ENCODE measurements at regions not wholly inside any gene's neighbourhood (a gene's known extent, or its start where the extent isn't known, plus 50 kb on each side); places are given as distances from the start of the nearest gene placed in this dataset.
A peak's percentile ranks its signal among the peaks of the same experiment; 100 is the strongest.

GRCh38 chr2:111701798-111702118, 182.2 kb downstream of the ANAPC1 start:
- Mint-ChIP-seq H3K4me1 (ENCODE audit: low read depth) (peaks cover 71% of the 10 kb centered on the region), H3K27me3 (ENCODE audit: low read depth) (peaks cover 15% of the 10 kb centered on the region), H3K36me3 (ENCODE audit: insufficient read depth in 2 of 2) (no peaks in the 10 kb centered on the region), H3K4me3 (no peak overlapping the region), H3K27ac (no peak overlapping the region), H3K9me3 (no peaks in the 10 kb centered on the region)
- ATAC-seq (replicated peaks in 1 of 2) (no peak), DNase-seq (no peak)

GRCh38 chr2:111702119-111702803, 181.7 kb downstream of the ANAPC1 start:
- Mint-ChIP-seq H3K27ac (no peak overlapping the region), H3K4me1 (ENCODE audit: low read depth) (peaks cover 75% of the 10 kb centered on the region), H3K9me3 (no peaks in the 10 kb centered on the region), H3K27me3 (ENCODE audit: low read depth) (peaks cover 15% of the 10 kb centered on the region), H3K36me3 (ENCODE audit: insufficient read depth in 2 of 2) (no peaks in the 10 kb centered on the region), H3K4me3 (peak overlapping the region; percentile 11 to 24)
- no peak for ATAC-seq (replicated peaks in 1 of 2)
- DNase-seq = peak; percentile 49 to 66

DNA sequence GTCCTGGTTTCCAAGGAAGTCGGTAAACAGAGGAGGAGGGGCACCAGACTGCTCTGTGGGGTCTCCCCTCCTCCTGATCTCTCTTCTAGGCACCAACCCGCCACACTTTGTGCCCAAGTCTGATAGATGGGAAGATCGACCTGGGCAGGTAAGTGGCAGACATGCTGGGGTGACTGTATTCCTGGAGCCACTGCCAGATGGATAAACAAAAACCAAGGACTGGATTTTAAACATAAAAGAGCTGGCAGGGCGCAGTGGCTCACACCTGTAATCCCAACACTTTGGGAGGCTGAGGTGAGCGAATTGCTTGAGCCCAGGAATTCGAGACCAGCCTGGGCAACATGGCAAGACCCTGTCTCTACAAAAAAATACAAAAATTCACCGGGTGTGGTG, 181.2 kb downstream of the ANAPC1 start:
- ATAC-seq (replicated peaks in 1 of 2) (no peak), DNase-seq (no peak)
- no peaks in the 10 kb centered on the region for H3K36me3 Mint-ChIP-seq (ENCODE audit: insufficient read depth in 2 of 2)
- no peaks in the 10 kb centered on the region for H3K9me3 Mint-ChIP-seq
- H3K27ac Mint-ChIP-seq = no peak overlapping the region
- peaks cover 81% of the 10 kb centered on the region for H3K4me1 Mint-ChIP-seq (ENCODE audit: low read depth)
- H3K27me3 Mint-ChIP-seq (ENCODE audit: low read depth) = peaks cover 15% of the 10 kb centered on the region
- H3K4me3 Mint-ChIP-seq = peak overlapping the region; percentile 24

- no peak overlapping the region for H3K27ac Mint-ChIP-seq
These were observed 180.2 kb downstream of the ANAPC1 start for GRCh38 chr2:111703759-111704158.

GRCh38 chr2:111704246-111704645, 179.7 kb downstream of the ANAPC1 start:
- Mint-ChIP-seq H3K36me3 (ENCODE audit: insufficient read depth in 2 of 2) (no peaks in the 10 kb centered on the region), H3K9me3 (no peaks in the 10 kb centered on the region), H3K27ac (no peak overlapping the region), H3K27me3 (ENCODE audit: low read depth) (peaks cover 22% of the 10 kb centered on the region), H3K4me3 (peak overlapping the region in 1 of 2 donors; percentile 63), H3K4me1 (ENCODE audit: low read depth) (peaks cover 79% of the 10 kb centered on the region)
- DNase-seq (peak; percentile 48 to 65), ATAC-seq (replicated peaks in 1 of 2) (peak; percentile 24 to 31)

More at GRCh38 chr2:111703759-111704158, 180.2 kb downstream of the ANAPC1 start:
- no peak for ATAC-seq (replicated peaks in 1 of 2)
- H3K4me1 Mint-ChIP-seq (ENCODE audit: low read depth) = peaks cover 83% of the 10 kb centered on the region
- peak overlapping the region in 1 of 2 donors; percentile 63 for H3K4me3 Mint-ChIP-seq
- H3K9me3 Mint-ChIP-seq = no peaks in the 10 kb centered on the region
- no peaks in the 10 kb centered on the region for H3K36me3 Mint-ChIP-seq (ENCODE audit: insufficient read depth in 2 of 2)
- H3K27me3 Mint-ChIP-seq (ENCODE audit: low read depth) = peaks cover 17% of the 10 kb centered on the region
- DNase-seq = no peak

DNA sequence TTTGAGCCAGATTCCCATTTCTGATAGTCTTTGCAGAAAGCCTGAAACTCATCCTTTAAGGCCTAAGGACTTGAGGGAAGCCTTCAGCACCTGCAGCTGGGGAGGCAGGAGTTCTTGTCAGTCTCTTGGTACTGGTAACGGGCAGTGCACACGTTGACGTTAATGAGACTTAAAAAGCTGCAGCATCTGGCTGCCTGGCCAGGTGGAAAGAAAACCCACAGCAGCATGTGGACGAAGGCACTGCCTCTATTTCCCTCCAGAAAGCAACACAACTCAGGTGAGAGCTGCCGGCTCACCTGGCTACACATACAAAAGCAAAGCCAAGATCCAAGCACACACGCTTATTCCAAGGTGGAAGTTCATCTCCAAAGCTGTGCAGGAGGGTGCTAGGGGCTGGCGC, 178.8 kb downstream of the ANAPC1 start:
- Mint-ChIP-seq H3K4me1 (ENCODE audit: low read depth) (peaks cover 81% of the 10 kb centered on the region), H3K36me3 (ENCODE audit: insufficient read depth in 2 of 2) (no peaks in the 10 kb centered on the region), H3K4me3 (peak overlapping the region; percentile 33 to 45), H3K27me3 (ENCODE audit: low read depth) (peaks cover 30% of the 10 kb centered on the region), H3K9me3 (no peaks in the 10 kb centered on the region), H3K27ac (no peak overlapping the region)
- DNase-seq (no peak), ATAC-seq (replicated peaks in 1 of 2) (no peak)

- Mint-ChIP-seq H3K27me3 (ENCODE audit: low read depth) (peaks cover 36% of the 10 kb centered on the region), H3K27ac (peak overlapping the region; percentile 25), H3K4me1 (ENCODE audit: low read depth) (peaks cover 81% of the 10 kb centered on the region), H3K4me3 (peak overlapping the region; percentile 33 to 45), H3K36me3 (ENCODE audit: insufficient read depth in 2 of 2) (no peaks in the 10 kb centered on the region), H3K9me3 (no peaks in the 10 kb centered on the region)
- DNase-seq (peak; percentile 68 to 76), ATAC-seq (replicated peaks in 1 of 2) (peak; percentile 84 to 85)
These were observed 178.2 kb downstream of the ANAPC1 start for GRCh38 chr2:111705711-111706336.

- peak overlapping the region in 1 of 2 donors; percentile 6 for H3K4me3 Mint-ChIP-seq
- ATAC-seq (replicated peaks in 1 of 2) = peak; percentile 15 to 28
- peaks cover 43% of the 10 kb centered on the region for H3K27me3 Mint-ChIP-seq (ENCODE audit: low read depth)
- peak in 1 of 2 donors; percentile 19 for DNase-seq
- no peaks in the 10 kb centered on the region for H3K9me3 Mint-ChIP-seq
- peak overlapping the region; percentile 25 for H3K27ac Mint-ChIP-seq
- H3K36me3 Mint-ChIP-seq (ENCODE audit: insufficient read depth in 2 of 2) = peaks cover 0 to 2% of the 10 kb centered on the region in 2 donors
- H3K4me1 Mint-ChIP-seq (ENCODE audit: low read depth) = peaks cover 80% of the 10 kb centered on the region
These were observed 177.5 kb downstream of the ANAPC1 start for GRCh38 chr2:111706481-111707001.

DNA sequence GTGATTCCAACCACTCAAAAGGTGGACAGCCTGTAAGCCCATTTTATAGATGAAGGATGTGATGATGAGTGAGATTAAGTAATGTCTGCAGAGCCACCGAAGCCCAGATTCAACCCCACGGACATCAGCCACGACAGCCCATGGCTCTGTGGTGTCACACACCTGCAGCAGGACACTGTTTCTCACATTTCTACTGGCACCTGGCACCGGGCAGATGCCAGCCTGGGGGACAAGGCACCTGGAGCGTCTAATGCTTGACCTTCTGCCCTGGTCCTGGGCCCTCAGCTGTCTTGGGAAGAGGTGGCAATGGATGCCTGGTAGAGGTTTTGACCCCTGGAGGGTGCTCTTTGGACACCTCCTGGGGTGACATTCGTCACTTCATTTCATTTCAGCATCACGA, 176.3 kb downstream of the ANAPC1 start:
- ATAC-seq (replicated peaks in 1 of 2) = no peak
- no peak for DNase-seq
- H3K4me3 Mint-ChIP-seq = peak overlapping the region in 1 of 2 donors; percentile 16

GRCh38 chr2:111708476-111709180, 175.4 kb downstream of the ANAPC1 start:
- Mint-ChIP-seq H3K36me3 (ENCODE audit: insufficient read depth in 2 of 2) (peaks cover 0 to 2% of the 10 kb centered on the region in 2 donors), H3K27me3 (ENCODE audit: low read depth) (peaks cover 49% of the 10 kb centered on the region), H3K9me3 (no peaks in the 10 kb centered on the region), H3K4me3 (no peak overlapping the region), H3K4me1 (ENCODE audit: low read depth) (peaks cover 59% of the 10 kb centered on the region), H3K27ac (no peak overlapping the region)
- DNase-seq = peak in 1 of 2 donors; percentile 16
- peak; percentile 19 to 36 for ATAC-seq (replicated peaks in 1 of 2)

More for the DNA sequence above, 176.3 kb downstream of the ANAPC1 start:
- Mint-ChIP-seq H3K27me3 (ENCODE audit: low read depth) (peaks cover 54% of the 10 kb centered on the region), H3K9me3 (no peaks in the 10 kb centered on the region), H3K4me1 (ENCODE audit: low read depth) (peaks cover 69% of the 10 kb centered on the region), H3K27ac (no peak overlapping the region), H3K36me3 (ENCODE audit: insufficient read depth in 2 of 2) (peaks cover 0 to 2% of the 10 kb centered on the region in 2 donors)

DNA sequence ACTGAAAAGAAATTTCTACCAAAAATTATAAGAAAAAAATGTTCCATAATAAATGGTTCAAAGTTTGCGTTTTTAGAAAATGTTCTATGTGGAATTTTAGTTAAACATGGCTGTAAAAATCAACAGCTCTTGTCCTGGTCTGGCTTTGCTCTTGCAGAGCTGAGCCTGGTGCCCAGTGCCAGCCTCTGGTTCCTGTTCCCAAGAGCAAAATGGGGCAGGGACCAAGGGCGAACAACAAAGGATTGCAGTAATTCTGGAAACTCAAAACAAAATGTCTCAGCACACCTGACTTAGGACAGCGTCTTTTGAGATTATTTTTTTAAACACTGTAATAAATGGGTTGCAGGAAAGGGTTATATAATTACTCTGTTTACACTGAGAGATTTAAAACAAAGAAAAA, 174.7 kb downstream of the ANAPC1 start:
- H3K4me3 Mint-ChIP-seq = no peak overlapping the region
- peaks cover 42% of the 10 kb centered on the region for H3K27me3 Mint-ChIP-seq (ENCODE audit: low read depth)
- ATAC-seq (replicated peaks in 1 of 2) (no peak), DNase-seq (no peak)
- H3K36me3 Mint-ChIP-seq (ENCODE audit: insufficient read depth in 2 of 2) = peaks cover 0 to 2% of the 10 kb centered on the region in 2 donors
- no peaks in the 10 kb centered on the region for H3K9me3 Mint-ChIP-seq
- peaks cover 52% of the 10 kb centered on the region for H3K4me1 Mint-ChIP-seq (ENCODE audit: low read depth)
- no peak overlapping the region for H3K27ac Mint-ChIP-seq

GRCh38 chr2:111710085-111710484, 173.9 kb downstream of the ANAPC1 start:
- DNase-seq (no peak), ATAC-seq (replicated peaks in 1 of 2) (no peak)
- H3K36me3 Mint-ChIP-seq (ENCODE audit: insufficient read depth in 2 of 2) = peaks cover 0 to 2% of the 10 kb centered on the region in 2 donors
- no peaks in the 10 kb centered on the region for H3K9me3 Mint-ChIP-seq
- no peak overlapping the region for H3K4me3 Mint-ChIP-seq
- peaks cover 42% of the 10 kb centered on the region for H3K27me3 Mint-ChIP-seq (ENCODE audit: low read depth)
- peaks cover 51% of the 10 kb centered on the region for H3K4me1 Mint-ChIP-seq (ENCODE audit: low read depth)
- no peak overlapping the region for H3K27ac Mint-ChIP-seq

- H3K4me3 Mint-ChIP-seq = no peak overlapping the region
- H3K36me3 Mint-ChIP-seq (ENCODE audit: insufficient read depth in 2 of 2) = peaks cover 0 to 2% of the 10 kb centered on the region in 2 donors
- H3K27ac Mint-ChIP-seq = no peak overlapping the region
- H3K9me3 Mint-ChIP-seq = no peaks in the 10 kb centered on the region
- peaks cover 48% of the 10 kb centered on the region for H3K4me1 Mint-ChIP-seq (ENCODE audit: low read depth)
- H3K27me3 Mint-ChIP-seq (ENCODE audit: low read depth) = peaks cover 42% of the 10 kb centered on the region
- DNase-seq (no peak), ATAC-seq (replicated peaks in 1 of 2) (no peak)
These were observed 173.4 kb downstream of the ANAPC1 start for GRCh38 chr2:111710613-111711012.

Measured in activated T-cell treated with anti-CD3 and anti-CD28 coated beads, Interleukin-2, amount 50 U/mL, for 72 hours (primary cell).